Endothelial cell of umbilical vein (primary cell): ENCODE measurements at regions not wholly inside any gene's neighbourhood (a gene's known extent, or its start where the extent isn't known, plus 50 kb on each side); places are given as distances from the start of the nearest gene placed in this dataset.
"Not testable (repeated sequence)": the region's sequence is repeated elsewhere in the genome, so short reads cannot be mapped to it uniquely, and the experiment has no call there.

Experiments
- BruUV-seq: library from RNA; stranded (reverse); fragments of 400-500 nt; replicated peaks from 2 replicates; lab custom pipeline; 2021; lab: Mats Ljungman, UMichigan
- CTCF ChIA-PET: fragments of 300-600, 350-600 bp; sonication (Branson Sonifier 250); formaldehyde crosslinking; loops from one replicate; lab custom pipeline; 2021; ENCODE audit warnings: antibody characterized with exemption, inconsistent platforms; lab: Charles Lee
- POLR2A ChIA-PET: fragments of 300-600, 350-600 bp; sonication (Branson Sonifier 250); formaldehyde crosslinking; loops from one replicate; lab custom pipeline; 2021; ENCODE audit warnings: antibody characterized with exemption, inconsistent platforms; lab: Charles Lee
- DNase-seq: peaks from one replicate; pipeline ENCODE4 v3.0.0-alpha.2; 2011; ENCODE audit warnings: low read depth, low spot score
- FAIRE-seq: peaks from 2 replicates; lab custom pipeline; 2011; peaks lifted over from hg19 to GRCh38; lab: Jason Lieb, UNC
- H2AFZ ChIP-seq: 2 replicates; pipeline ENCODE4 v1.6.0; 2012; ENCODE audit warnings: low read depth, low read length, control low read depth, inconsistent platforms
- H3K27ac ChIP-seq: 2 replicates; pipeline ENCODE4 v1.5.1; 2011; ENCODE audit warnings: low read depth, mild to moderate bottlenecking, control low read depth, low read length, moderate library complexity; ENCODE audit not compliant: insufficient read depth
- H3K27me3 ChIP-seq, 2 experiments: 2 replicates each; pipeline versions ENCODE4 v1.6.0 to v1.6.1; 2011; ENCODE audit warnings: low read length in 2 of 2, mixed read lengths in 1 of 2; ENCODE audit not compliant: control insufficient read depth in 2 of 2, insufficient read depth in 2 of 2
- H3K36me3 ChIP-seq, 2 experiments: 2 replicates in 1 of 2; 3 replicates in 1 of 2; pipeline ENCODE4 v1.5.1; 2011; ENCODE audit warnings: low read length in 2 of 2, mild to moderate bottlenecking in 1 of 2, moderate library complexity in 1 of 2; ENCODE audit not compliant: control insufficient read depth in 2 of 2, insufficient read depth in 2 of 2; ENCODE audit errors: extremely low read depth in 1 of 2
- H3K4me1 ChIP-seq: 3 replicates; pipeline ENCODE4 v1.5.1; 2011; ENCODE audit warnings: mild to moderate bottlenecking, low read length; ENCODE audit not compliant: control insufficient read depth, insufficient read depth; ENCODE audit errors: extremely low read depth
- H3K4me2 ChIP-seq: 2 replicates; pipeline ENCODE4 v1.6.1; 2011; ENCODE audit warnings: low read length, control low read depth, mixed read lengths; ENCODE audit not compliant: insufficient read depth
- H3K4me3 ChIP-seq, 3 experiments: fragments of 200-600 bp in 1 of 3; sonication (generic), shearing (Covaris generic) in 1 of 3; replicated peaks in 1 of 3; 2 replicates each; pipeline ENCODE4 v1.5.1; 2011 to 2016; ENCODE audit warnings: control low read depth in 3 of 3, low read length in 3 of 3, mild to moderate bottlenecking in 2 of 3, inconsistent platforms in 1 of 3, low read depth in 1 of 3, moderate library complexity in 1 of 3; ENCODE audit not compliant: insufficient read depth in 1 of 3
- H3K79me2 ChIP-seq: 2 replicates; pipeline ENCODE4 v1.6.0; 2012; ENCODE audit warnings: low read length, inconsistent platforms; ENCODE audit not compliant: control insufficient read depth, insufficient read depth
- H3K9ac ChIP-seq: replicated peaks from 2 replicates; pipeline ENCODE3; 2011; ENCODE audit warnings: low read length, control low read depth; ENCODE audit not compliant: insufficient read depth; ENCODE audit errors: extremely low read depth
- H3K9me1 ChIP-seq: replicated peaks from 3 replicates; pipeline ENCODE4 v1.6.0; 2011; ENCODE audit warnings: mild to moderate bottlenecking, low read length; ENCODE audit not compliant: control insufficient read depth, insufficient read depth; ENCODE audit errors: extremely low read depth
- H3K9me3 ChIP-seq: replicated peaks from 2 replicates; pipeline ENCODE4 v1.5.1; 2012; ENCODE audit warnings: low read length, inconsistent platforms; ENCODE audit not compliant: control insufficient read depth, insufficient read depth
- H4K20me1 ChIP-seq: replicated peaks from 2 replicates; pipeline ENCODE3; 2011; ENCODE audit warnings: mild to moderate bottlenecking, low read length; ENCODE audit not compliant: control insufficient read depth, insufficient read depth; ENCODE audit errors: extremely low read depth
- CTCF ChIP-seq, 2 donors: IDR thresholded peaks; 1 replicate in 1 of 2; 2 replicates in 1 of 2; pipeline ENCODE4 v1.5.1; 2011; ENCODE audit warnings: low read length in 2 of 2, mild to moderate bottlenecking in 2 of 2, moderate library complexity in 2 of 2, control low read depth in 1 of 2, inconsistent platforms in 1 of 2, low read depth in 1 of 2; ENCODE audit not compliant: insufficient read depth in 1 of 2; ENCODE audit errors: extremely low read depth in 1 of 2
- EZH2 ChIP-seq: IDR thresholded peaks from 2 replicates; pipeline ENCODE4 v1.6.1; 2012; ENCODE audit warnings: borderline replicate concordance, low read depth, mild to moderate bottlenecking, moderate library complexity, low read length, inconsistent platforms; ENCODE audit not compliant: severe bottlenecking
- FOS ChIP-seq: IDR thresholded peaks from 2 replicates; pipeline ENCODE4 v1.6.1; 2011; ENCODE audit warnings: mild to moderate bottlenecking, low read length, moderate library complexity, borderline replicate concordance; ENCODE audit not compliant: insufficient read depth
- GATA2 ChIP-seq: IDR thresholded peaks from 2 replicates; pipeline ENCODE4 v1.7.0; 2011; ENCODE audit warnings: low read depth, mild to moderate bottlenecking, moderate library complexity, mixed read lengths, low read length; ENCODE audit not compliant: insufficient read length, insufficient read depth
- JUN ChIP-seq: IDR thresholded peaks from 2 replicates; pipeline ENCODE4 v1.6.1; 2011; ENCODE audit warnings: borderline replicate concordance, low read depth; ENCODE audit not compliant: insufficient read length, insufficient read depth
- MYC ChIP-seq: IDR thresholded peaks from one replicate; pipeline ENCODE4 v1.6.1; 2011; ENCODE audit warnings: mild to moderate bottlenecking, low read depth, low read length
- POLR2A ChIP-seq: IDR thresholded peaks from 2 replicates; pipeline ENCODE4 v1.6.1; 2012; ENCODE audit warnings: low read depth, mild to moderate bottlenecking, control low read depth, low read length
- POLR2AphosphoS5 ChIP-seq: IDR thresholded peaks from 2 replicates; pipeline ENCODE4 v1.6.1; 2012; ENCODE audit warnings: low read depth, mild to moderate bottlenecking, control low read depth, low read length, moderate library complexity; ENCODE audit not compliant: insufficient read depth
- dilution Hi-C: fragments of 300-500 bp; cut with MboI; formaldehyde crosslinking; loops from one replicate; pipeline ENCODE4 v1.15.0; 2019; ENCODE audit warnings: low sequenced_read_pairs; ENCODE audit not compliant: extremely low pct_ligation_motif_present
- intact Hi-C: fragments of 100-400 bp; cut with micrococcal nuclease; formaldehyde crosslinking; loops from one replicate; pipeline ENCODE4 v1.10.0; 2022
- TF ChIP-seq, protein P1 (sequence below): IDR thresholded peaks from 2 replicates; pipeline ENCODE4 v1.6.1; 2011; ENCODE audit not compliant: insufficient read depth, insufficient read length

DNA sequence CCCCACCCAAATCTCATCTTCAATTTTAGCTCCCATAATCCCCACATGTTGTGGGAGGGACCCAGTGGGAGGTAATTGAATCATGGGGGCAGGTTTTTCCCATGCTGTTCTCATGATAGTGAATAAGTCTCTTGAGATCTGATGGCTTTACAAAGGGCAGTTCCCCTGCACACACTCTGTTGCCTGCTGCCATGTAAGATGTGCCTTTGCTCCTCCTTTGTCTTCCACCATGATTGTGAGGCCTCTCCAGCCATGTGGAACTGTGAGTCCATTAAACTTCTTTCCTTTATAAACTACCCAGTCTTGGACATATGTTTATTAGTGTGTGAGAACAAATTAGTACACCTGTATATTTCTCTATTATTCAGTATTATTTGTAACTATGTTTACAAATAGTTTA is 1283.3 kb upstream of the MIR17HG start:
- H3K4me1 ChIP-seq, H3K9me1 ChIP-seq, CTCF ChIA-PET, intact Hi-C loops, H3K27ac ChIP-seq, H4K20me1 ChIP-seq, H3K79me2 ChIP-seq, H3K9ac ChIP-seq, FAIRE-seq, BruUV-seq, H3K4me2 ChIP-seq, POLR2A ChIA-PET, DNase-seq, H3K4me3 ChIP-seq, H3K36me3 ChIP-seq, dilution Hi-C loops, H3K9me3 ChIP-seq, H2AFZ ChIP-seq, H3K27me3 ChIP-seq: not testable (repeated sequence)

GRCh38 chr13:90068658-90069057 is 1278.8 kb upstream of the MIR17HG start:
- H4K20me1 ChIP-seq, result no peaks in the 10 kb centered on the region
- no TSS peak for BruUV-seq
- no peaks in the 10 kb centered on the region for H3K27me3 ChIP-seq
- H3K4me3 ChIP-seq, result no peak overlapping the region
- H3K4me2 ChIP-seq, result no peak overlapping the region
- no peaks in the 10 kb centered on the region for H3K79me2 ChIP-seq
- H3K36me3 ChIP-seq, result no peaks in the 10 kb centered on the region
- DNase-seq (no peak), FAIRE-seq (no peak)
- no peaks in the 10 kb centered on the region for H3K9me3 ChIP-seq
- H3K9me1 ChIP-seq, result no peaks in the 10 kb centered on the region
- no peak overlapping the region for H3K27ac ChIP-seq
- POLR2A ChIA-PET, result no interaction called here
- TF ChIP-seq CTCF (IDR thresholded peaks at IDR 0.05; ENCODE audit: extremely low read depth in 1 of 2, insufficient read depth in 1 of 2, low read depth in 1 of 2, low read length in 2 of 2), result no peak
- TF ChIP-seq JUN, result no peak
- no peak for TF ChIP-seq GATA2
- no peak for TF ChIP-seq FOS
- TF ChIP-seq MYC, result no peak
- no peak for TF ChIP-seq POLR2AphosphoS5
- TF ChIP-seq EZH2, result no peak
- no peak for TF ChIP-seq POLR2A
- TF ChIP-seq, protein P1, sequence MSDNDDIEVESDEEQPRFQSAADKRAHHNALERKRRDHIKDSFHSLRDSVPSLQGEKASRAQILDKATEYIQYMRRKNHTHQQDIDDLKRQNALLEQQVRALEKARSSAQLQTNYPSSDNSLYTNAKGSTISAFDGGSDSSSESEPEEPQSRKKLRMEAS, result no peak
- no peak overlapping the region for H2AFZ ChIP-seq
- H3K9ac ChIP-seq, result no peak overlapping the region
- dilution Hi-C loops (no loop called here), intact Hi-C loops (no loop called here)
- CTCF ChIA-PET, result no interaction called here
- no peaks in the 10 kb centered on the region for H3K4me1 ChIP-seq
